Cardiac muscle cell (in vitro differentiated cells and primary cell): ENCODE measurements at regions not wholly inside any gene's neighbourhood (a gene's known extent, or its start where the extent isn't known, plus 50 kb on each side); places are given as distances from the start of the nearest gene placed in this dataset.

ENCODE experiments used
- DNase-seq, 2 donors: peaks; one replicate each; pipeline versions ENCODE4 v3.0.0 to v3.0.0-alpha.2; 2010 to 2017; ENCODE audit warnings: low read depth in 1 of 2, low spot score in 1 of 2
- H3K27ac ChIP-seq: fragments of 200-600 bp; sonication (generic); 2 replicates; pipeline ENCODE4 v1.5.1; 2016
- H3K27me3 ChIP-seq: fragments of 200-600 bp; sonication (generic); 2 replicates; pipeline ENCODE4 v1.6.0; 2016; ENCODE audit warnings: control low read depth
- H3K36me3 ChIP-seq: fragments of 200-600 bp; sonication (generic); 2 replicates; pipeline ENCODE4 v1.5.1; 2016; ENCODE audit warnings: control low read depth
- H3K4me1 ChIP-seq: fragments of 200-600 bp; sonication (generic); 2 replicates; pipeline ENCODE4 v1.8.1; 2017; ENCODE audit warnings: low read depth, mild to moderate bottlenecking, mixed run types
- H3K4me3 ChIP-seq: fragments of 200-600 bp; sonication (generic); 2 replicates; pipeline ENCODE4 v1.5.1; 2016; ENCODE audit warnings: mild to moderate bottlenecking
- H3K9me3 ChIP-seq: fragments of 200-600 bp; sonication (generic); 2 replicates; pipeline ENCODE4 v1.5.1; 2017; ENCODE audit warnings: low read depth, mild to moderate bottlenecking, control low read depth
- CTCF ChIP-seq: IDR thresholded peaks from 2 replicates; pipeline ENCODE4 v1.5.1; 2012; ENCODE audit warnings: low read depth, mild to moderate bottlenecking, low read length

GRCh38 chr1:228803421-228803820, 68.1 kb downstream of the RHOU start:
- Histone ChIP-seq H3K27ac (no peak overlapping the region), H3K27me3 (peaks cover 10% of the 10 kb centered on the region)
- TF ChIP-seq CTCF = no peak

GRCh38 chr1:228804173-228804572, 68.9 kb downstream of the RHOU start:
- H3K27ac ChIP-seq = no peak overlapping the region
- TF ChIP-seq CTCF = no peak
- no peak for DNase-seq
- H3K9me3 ChIP-seq = no peaks in the 10 kb centered on the region
- no peaks in the 10 kb centered on the region for H3K36me3 ChIP-seq
- peaks cover 3% of the 10 kb centered on the region for H3K4me1 ChIP-seq
- H3K4me3 ChIP-seq = no peak overlapping the region
- H3K27me3 ChIP-seq = peaks cover 10% of the 10 kb centered on the region

More at GRCh38 chr1:228803421-228803820, 68.1 kb downstream of the RHOU start:
- no peaks in the 10 kb centered on the region for H3K36me3 ChIP-seq
- no peak overlapping the region for H3K4me3 ChIP-seq
- DNase-seq = no peak
- H3K9me3 ChIP-seq = no peaks in the 10 kb centered on the region
- H3K4me1 ChIP-seq = peaks cover 3% of the 10 kb centered on the region

- Histone ChIP-seq H3K36me3 (no peaks in the 10 kb centered on the region), H3K27me3 (peaks cover 5% of the 10 kb centered on the region), H3K4me1 (peaks cover 3% of the 10 kb centered on the region), H3K4me3 (no peak overlapping the region), H3K27ac (no peak overlapping the region), H3K9me3 (no peaks in the 10 kb centered on the region)
- no peak for TF ChIP-seq CTCF
- DNase-seq = peak in 1 of 2 donors; percentile 59
Measured at GRCh38 chr1:228804640-228805413, 69.5 kb downstream of the RHOU start.

GRCh38 chr1:228807904-228808605, 72.8 kb downstream of the RHOU start:
- Histone ChIP-seq H3K9me3 (no peaks in the 10 kb centered on the region), H3K4me3 (no peak overlapping the region), H3K27ac (no peak overlapping the region), H3K4me1 (no peaks in the 10 kb centered on the region), H3K27me3 (peaks cover 4% of the 10 kb centered on the region), H3K36me3 (no peaks in the 10 kb centered on the region)
- DNase-seq = no peak
- no peak for TF ChIP-seq CTCF

- Histone ChIP-seq H3K4me3 (no peak overlapping the region), H3K27me3 (no peaks in the 10 kb centered on the region), H3K27ac (no peak overlapping the region), H3K36me3 (no peaks in the 10 kb centered on the region), H3K9me3 (no peaks in the 10 kb centered on the region), H3K4me1 (no peaks in the 10 kb centered on the region)
- DNase-seq = no peak
- TF ChIP-seq CTCF = no peak
Measured at GRCh38 chr1:228809621-228810394, 74.5 kb downstream of the RHOU start.
